ENCODE measurements at regions not wholly inside any gene's neighbourhood (a gene's known extent, or its start where the extent isn't known, plus 50 kb on each side); places are given as distances from the start of the nearest gene placed in this dataset.

DNA sequence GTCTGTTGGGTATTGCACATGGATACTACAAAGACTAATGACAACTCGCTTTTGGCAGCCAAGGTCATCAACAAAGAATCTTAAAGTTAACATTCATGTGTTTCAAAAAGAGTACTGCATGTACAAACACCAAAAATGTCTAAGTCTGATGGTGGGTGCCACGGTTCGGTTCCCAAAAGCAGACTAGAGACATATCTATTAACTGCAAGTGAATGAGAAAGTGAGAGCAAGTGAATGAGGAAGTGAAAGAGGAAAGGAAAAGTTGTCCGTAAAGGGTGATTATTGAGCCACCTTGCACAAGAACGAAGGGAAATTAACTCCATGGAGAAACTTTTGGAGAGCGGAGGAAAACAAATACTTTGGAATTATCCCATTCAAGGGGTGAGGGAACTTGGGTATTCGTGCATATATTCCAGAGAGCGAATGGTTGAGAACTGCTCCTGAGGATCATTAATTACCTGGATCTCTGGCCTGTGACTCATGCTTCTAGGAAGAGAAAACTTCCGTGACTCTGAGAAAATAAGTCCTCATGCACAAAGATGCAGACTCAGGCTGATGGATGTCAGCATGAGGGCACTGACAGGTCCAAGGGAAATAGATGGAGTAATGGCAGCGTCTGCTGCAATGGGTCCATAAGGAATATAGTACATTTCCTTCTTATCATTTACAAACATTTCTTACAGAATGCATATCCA, 336.5 kb upstream of the TGFBR2 start:
- DNase-seq, result no peak

DNA sequence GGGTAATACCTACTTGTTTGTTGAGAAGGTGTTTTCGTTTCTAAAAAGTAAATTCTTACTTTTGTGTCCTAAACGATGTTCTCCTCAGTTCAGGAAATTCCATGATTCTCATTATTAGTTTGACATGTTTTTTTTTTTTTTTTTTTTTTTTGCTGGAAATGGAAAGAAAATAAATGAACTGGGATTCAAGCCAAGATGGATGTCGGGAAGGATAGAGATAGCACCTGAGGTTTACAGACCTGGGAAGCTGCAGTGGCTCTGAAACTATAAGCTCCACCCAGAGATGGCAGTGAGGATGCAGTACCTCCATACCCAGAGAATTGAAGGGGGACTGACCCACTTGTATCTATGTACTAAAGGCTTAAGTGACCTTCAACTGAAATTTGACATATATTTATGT, 334.6 kb upstream of the TGFBR2 start:
- DNase-seq, result no peak

DNA sequence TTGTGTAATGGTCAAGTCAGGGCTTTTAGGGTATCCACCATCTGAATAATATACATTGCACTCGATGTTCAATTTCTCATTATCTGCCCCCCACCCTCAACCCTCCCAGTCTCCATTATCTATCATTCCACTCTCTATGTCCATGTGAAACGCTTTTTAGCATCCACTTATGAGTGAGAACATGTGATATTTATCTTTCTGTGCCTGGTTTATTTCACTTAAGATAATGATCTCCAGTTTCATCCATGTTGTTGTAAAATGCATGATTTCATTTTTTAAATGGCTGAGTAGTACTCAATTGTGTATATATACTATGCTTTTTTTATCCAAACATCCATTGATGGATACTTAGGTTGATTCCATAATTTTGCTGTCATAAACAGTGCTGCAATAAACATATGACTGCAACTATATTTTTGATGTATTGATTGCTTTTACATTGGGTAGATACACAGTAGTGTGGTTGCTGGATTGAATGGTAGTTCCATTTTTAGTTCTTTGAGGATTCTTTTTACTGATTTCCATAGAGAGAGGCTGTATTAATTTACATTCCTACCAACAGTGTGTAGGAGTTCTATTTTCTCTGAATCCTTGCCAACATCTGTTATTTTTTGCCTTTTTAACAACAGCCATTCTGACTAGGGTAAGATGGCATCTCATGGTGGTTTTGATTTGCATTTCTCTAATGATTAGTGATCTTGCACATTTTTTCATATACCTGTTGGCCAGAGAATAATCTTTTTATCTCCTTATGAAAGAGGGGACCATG, 332.9 kb upstream of the TGFBR2 start:
- no peak for DNase-seq

DNA sequence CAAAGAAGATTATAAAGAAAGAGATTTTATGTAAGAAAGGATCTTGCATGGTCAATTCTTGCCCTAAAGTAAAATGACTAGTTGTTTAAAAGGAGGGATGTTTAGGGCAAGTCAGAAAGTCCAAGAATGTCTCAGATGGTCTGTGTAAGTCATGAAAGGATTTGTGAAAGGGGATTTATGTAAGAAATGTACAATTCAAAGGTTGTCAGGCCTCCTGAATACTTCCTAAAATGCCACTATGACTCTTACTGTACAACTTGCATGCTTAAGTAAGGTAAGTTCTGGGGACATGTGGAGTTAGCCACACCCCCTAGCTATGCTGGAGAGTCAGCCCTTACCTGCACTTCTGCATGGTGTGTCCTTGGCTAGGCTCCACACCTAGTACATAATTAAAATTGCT, 328.9 kb upstream of the TGFBR2 start:
- no peak for DNase-seq

DNA sequence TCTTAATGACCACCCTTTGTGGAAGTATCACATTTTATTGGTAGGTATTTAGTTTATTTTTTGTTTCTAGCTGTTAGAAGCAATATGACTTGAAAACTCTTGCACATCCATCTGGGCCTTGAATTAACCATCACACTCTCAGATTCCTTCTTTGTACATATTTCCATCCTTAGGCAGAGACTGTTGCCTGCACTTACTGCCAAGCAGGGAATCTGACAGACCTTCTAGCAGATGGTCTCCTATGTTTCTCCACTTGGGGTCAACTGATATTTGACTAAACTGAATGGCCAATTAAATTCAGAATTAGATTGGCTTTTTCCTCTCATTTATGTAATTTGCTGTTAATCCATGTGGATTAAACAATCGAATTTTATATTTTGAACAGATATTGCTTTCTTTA, 324.9 kb upstream of the TGFBR2 start:
- no peak for DNase-seq

DNA sequence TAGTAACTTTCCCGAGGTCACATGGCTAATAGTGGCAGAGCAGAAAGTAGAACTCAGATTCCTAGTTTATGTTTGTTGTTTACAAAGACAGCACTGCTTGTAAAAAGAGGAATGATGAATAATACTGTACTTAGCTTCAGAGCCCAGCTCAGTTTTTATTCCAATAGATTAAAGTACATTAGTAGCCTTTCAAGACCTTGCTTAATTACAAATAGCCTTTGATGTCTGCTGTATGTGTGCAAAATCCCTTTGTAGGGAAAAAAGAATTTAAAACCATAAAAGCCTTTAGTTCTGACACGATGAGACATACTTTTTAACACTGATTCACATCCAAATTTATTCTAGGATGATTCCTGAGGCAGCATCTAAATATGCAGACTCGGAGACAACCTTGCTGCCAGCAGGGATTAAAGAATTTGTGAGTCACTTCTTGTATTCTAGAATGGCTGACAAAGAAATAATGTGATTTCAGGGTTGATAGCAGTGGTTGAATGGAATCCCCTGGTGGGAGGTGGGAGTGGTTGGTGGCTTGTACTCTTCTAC, 324.2 kb upstream of the TGFBR2 start:
- no peak for DNase-seq

DNA sequence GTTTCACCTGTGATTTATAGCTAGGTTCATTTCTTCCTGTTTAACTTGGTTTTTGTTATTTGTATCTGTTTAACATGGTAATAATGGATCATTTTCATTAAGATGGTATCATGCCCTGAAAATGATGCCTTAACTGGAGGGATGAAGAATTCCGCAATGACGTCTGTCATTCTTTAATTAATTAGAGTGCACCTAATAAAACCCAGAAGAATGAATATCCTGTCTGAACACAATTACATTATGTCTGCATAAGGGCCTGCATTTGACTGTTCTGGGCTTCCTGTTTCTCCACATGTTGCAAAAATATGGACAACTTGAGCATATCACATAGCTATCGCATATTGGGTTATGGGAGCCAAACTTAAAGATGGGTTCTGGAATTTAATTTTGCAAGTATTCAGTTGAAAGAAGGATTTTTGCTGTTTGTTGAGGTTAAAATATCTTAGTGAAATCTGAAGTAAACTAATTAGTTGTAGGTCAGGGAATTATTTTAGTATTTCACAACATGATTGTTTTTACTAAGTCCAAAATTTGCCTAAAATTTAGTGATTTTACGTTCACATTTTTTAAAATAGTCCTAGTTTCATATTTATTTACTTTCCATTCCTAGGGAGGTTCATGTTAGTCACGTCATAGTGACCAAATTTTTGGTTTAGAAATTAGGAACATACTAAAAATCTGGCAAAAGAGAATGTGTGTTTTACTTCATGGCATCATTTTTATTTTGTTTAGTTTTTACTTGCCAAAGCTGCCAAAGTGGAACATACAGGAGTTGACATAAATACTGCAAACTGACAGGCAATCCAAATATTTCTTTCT, 321.0 kb upstream of the TGFBR2 start:
- no peak for DNase-seq

DNA sequence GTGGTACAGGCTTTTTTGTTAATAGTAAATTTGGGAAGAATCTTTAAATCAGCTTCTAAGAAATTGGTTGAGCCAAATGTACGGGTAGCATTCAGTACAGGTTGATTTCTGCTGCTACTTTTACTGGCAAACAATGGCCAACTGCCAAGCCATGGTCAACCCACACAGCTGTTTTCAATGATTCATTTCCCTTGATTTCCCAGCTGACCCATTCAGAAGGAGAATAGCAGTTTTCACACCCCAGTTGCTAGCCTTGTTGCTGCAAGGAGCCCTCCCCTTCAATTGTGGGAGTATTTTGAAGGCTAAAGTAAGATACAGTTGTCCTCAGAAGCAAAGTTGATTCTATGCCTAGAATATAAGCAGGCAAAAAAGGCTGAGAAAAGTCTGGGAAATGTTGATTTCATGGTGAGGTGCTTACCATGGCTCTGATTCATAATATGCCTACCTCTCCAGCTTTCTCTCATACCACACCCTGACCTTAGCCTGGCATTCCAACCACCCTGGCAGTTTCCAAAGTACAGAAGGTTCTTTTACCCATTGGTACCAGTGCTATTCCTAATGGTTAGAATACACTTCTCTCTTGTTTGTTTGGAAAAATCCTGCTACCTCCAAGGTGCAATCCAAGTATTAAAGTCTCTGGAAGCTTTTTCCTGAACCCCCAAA, 320.3 kb upstream of the TGFBR2 start:
- peak; percentile 37 for DNase-seq

DNA sequence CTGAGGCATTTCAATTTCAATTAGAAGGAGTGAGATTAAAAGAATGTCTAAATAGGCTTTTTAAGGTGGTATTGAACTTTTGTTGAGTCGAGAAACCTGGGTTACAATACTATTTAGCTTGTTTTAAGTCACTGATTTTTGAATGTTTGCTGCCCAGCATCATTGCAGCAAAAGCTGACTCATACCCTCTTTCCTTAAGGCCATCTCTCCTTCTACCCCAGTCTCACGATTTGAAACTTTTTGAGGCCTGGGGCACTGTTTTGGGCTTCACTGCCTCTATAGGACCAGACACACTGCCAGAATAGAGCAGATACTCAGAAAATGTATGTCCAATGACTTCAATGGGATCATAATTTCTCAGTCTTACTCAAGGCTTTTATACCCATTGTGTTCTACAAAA, 319.6 kb upstream of the TGFBR2 start:
- DNase-seq, result no peak

DNA sequence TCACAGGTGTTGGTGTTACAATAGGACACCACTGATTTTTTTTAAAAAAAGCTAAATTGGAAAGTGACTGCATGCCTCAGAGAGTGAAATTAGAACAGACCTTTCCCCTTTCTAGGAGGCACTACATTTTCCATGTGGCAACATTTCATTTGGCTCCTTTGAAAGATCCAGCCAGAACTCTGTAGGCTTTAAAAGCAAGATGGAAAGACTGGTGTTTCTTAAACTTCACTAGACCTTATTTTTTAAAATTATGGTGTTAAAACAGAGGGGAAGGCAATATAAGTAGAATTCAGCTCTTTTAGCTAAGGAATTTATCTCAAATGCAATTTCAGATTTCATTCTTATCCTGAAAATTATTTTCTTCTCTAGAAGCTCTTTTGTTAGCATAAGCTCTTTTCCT, 317.6 kb upstream of the TGFBR2 start:
- no peak for DNase-seq

DNA sequence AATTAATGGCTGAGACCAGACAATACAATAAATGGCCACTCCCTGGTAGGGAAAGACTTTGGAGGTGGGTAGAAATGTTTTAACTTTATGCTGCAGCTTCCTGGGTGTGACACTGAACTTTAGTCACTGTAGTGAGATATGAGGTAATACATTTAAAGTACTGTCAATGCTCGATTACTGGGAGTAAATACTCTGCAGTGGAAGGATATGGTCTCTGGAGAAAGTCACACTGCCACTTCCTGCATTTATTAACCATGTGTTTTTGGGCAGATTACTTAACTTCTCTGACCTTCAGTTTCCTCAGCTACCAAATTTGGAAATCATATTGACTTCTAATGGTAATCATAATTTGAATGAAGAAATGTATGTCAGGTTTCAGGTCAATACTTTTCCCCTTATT, 317.1 kb upstream of the TGFBR2 start:
- no peak for DNase-seq

DNA sequence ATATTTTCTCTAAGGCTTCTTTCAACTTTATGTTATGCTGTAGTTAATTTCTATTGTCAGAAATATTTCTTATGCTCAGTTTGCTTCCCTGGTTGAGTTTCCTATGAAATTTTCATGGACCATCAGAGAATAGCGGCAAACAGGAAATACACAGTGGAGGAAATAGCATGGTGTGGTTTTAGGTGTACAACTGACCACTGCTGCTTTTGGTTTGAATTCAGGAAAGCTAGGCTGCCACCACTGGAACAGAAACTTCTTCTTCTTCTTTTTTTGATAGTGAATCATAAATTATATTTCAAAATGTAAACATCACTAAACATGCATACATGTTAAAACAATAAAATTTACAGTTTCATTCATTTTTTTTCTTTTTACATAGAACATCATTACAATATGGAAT, 316.6 kb upstream of the TGFBR2 start:
- DNase-seq, result no peak

DNA sequence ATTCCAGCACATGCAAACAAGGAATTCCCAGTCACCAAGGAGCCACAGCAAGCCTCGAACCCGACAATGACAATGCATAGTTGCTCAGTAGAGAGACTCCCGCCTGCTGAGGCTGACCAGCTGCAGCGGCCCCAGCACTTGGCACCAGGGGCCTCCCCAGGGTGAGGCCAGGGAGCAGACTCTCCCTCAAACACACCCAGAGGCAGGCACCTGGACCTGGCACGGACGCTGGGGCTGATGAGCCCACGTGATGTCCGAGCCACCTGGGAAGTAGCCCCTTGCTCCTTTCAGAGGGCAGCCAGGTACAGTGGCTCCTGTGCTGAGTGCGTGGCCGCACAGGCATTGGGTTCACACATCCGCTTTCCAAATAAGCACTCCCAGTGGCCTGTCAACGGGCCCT, 315.9 kb upstream of the TGFBR2 start:
- DNase-seq, result no peak

DNA sequence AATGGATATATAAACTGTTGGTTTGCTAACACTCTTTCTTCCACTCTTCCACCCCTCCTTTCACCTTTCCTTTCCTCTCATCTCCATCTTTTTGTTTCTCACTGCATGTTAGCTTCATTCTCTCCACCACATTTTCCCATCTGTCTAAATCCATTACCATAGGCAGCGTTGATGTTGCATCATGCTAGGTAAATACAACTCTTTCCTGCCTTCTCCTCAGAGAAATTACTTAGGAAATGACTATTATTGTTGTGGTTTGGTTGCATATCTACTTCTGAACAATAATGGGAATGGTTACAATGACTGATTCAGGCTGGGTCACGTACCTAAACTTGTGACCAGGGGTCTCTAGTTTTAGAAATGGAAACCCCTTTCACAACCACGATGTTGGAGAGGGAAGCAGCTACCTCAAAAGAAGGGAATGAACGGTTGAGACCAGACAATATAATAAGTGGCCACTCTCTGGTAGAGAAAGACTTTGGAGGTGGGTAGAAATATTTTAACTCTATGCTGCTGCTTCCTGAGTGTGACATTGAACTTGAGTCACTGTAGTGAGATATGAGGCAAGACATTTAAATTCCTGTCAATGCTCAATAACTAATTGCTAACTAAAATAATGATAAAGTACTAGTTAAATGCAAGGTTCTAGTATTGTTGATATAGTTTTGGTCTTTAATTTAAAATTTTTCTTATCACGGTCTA, 314.1 kb upstream of the TGFBR2 start:
- DNase-seq, result no peak

DNA sequence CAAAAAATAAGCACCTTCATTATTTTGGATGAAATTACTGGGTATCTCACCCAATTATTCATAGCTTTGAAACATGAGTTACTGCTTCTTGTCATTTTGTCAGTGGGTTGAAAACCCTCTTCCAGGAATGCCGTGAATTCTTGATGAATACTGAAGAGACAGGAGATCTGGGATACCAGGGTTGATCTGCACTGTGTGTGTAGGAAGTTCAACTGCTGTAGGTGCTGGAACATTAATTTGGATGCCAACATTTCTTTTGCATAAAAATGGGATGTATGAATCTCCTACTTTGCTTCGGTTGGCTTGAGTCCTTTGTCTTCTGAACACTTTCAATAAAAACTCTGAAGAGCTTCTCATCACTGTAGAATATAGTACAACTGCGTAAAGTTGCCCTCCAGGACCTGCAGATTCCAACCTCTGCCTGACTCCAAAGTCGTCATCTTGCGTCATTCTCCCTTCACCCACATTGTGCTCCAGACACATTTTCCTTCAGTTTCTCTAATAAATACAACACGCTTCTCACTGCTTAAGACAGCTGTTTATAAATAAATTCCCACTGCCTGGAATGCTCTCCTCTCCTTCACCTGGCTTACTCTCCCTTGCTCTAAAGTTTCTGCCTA, 312.7 kb upstream of the TGFBR2 start:
- no peak for DNase-seq

DNA sequence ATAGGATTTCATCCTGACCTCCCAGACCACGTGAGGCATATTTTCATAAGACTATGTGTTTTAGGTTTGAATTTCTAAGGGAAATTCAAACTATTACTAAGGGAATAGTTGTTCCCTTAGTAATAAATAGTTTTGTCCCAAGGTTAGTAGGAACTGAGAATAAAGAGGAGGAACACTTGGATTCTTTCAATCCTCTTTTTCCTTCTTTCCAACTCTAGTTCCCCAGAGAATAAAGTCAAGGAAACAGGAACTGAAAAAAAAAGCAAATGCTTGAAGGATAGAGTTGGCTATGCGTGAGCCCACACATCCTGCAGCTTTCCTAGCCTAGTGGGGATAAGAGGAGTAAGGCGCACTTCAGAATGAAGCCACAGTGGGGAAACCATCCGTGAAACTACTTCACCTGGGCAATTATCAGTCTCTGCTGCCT, 312.1 kb upstream of the TGFBR2 start:
- no peak for DNase-seq

DNA sequence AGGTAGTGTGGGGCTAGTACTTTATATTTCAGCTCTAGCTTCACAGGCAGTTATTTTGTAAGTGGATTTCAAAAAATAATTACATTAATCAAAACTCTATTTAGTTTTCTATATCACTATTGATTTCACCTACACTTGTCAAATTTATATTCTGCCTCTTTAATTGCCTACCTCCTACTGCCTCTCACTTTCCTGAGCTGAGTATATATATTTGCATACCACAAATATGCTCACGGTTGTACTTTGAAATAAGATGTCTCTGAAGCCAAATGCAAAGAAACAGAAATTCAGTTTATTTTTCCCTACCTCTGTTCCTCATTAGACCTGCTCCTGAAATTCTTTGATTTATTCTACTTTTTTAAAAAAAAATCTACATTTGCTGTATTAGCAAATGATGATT, 309.3 kb upstream of the TGFBR2 start:
- no peak for DNase-seq

DNA sequence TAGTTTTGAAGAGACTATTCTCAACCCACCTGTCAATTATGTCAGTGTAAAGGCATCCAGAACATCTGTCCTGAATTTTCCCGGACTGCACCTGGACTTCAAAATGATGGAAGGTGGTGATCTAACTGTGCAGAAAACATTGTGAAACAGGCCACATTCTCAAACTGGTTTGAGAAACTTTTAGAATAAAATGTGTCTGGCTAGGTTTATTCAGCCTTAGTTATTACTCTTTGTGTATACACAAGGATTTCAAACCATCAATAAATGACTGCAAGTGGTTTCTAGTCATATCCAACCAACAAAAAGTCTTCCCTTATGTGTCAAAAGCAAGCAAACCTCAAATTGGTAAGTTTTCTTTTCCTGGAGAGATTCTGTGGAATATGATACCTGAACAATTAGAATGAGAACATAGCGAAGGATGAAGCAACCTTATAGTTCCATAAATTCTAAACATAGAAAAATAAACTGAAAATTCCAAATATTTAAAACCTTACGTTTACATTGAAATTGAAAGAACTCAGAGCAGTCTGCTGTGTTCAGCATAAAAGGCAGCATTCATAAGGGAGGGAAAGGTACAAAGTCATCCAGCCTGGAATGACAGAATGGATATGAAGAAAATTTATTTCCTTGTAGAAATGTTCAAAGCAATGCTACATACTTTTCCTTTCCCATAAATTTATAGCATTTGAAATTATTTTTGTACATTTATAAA, 306.6 kb upstream of the TGFBR2 start:
- no peak for DNase-seq

DNA sequence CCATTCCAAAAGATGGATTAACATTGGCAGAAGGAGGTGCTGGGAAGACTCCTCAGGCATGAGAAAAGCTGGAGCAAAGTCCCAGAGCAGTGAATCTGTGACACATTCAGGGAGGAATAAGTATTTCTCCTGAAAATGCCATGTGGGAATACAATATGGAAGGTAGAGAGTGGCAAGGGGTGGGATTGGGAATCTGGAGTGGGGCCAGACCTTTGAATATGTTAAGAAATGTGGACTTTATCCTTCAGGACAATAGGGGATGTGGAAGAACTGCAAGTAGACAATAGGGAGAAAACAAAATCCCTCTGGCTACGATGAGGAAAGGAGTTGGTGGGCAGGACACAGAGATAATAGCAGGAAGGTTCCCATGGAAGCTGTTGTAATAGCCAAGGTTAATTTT, 305.6 kb upstream of the TGFBR2 start:
- no peak for DNase-seq

DNA sequence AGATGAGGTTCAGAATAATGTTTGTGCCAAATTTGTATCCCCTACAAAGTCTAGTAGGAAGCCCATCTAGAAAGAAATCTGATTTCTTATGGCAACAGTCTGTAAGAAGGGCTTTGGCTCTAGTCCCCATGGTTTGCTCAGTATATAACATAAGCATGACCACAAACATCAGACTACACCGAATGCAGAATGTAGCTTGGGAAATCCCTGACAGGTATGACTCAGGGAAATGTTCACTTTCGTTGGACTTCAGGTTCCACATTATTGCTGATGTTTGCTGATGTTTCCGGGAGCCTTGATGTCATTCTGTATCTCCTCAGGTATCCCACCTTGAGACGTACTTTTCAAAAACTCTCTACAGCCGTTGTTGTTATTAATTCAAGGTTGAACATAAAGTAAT, 304.4 kb upstream of the TGFBR2 start:
- DNase-seq, result no peak

DNA sequence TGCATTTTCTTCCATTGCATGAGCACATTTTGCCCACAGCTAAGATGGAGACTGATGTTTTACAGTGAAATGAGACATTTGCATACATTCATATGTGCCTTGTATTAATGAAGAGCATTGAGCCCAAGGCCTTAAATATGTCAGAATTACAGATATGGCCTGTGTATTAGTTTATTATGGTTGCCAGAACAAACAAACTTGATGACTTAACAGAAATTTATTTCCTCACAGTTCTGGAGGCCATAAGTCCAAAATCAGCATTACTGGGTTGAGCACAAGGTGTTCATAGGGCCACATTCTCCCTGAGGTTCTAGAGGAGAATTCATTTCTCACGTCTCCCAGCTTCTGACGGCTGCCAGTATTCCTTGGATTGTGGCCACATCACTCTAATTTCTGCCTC, 302.6 kb upstream of the TGFBR2 start:
- no peak for DNase-seq
